ENCODE measurements at regions not wholly inside any gene's neighbourhood (a gene's known extent, or its start where the extent isn't known, plus 50 kb on each side); places are given as distances from the start of the nearest gene placed in this dataset.
A peak's percentile ranks its signal among the peaks of the same experiment; 100 is the strongest.

DNA sequence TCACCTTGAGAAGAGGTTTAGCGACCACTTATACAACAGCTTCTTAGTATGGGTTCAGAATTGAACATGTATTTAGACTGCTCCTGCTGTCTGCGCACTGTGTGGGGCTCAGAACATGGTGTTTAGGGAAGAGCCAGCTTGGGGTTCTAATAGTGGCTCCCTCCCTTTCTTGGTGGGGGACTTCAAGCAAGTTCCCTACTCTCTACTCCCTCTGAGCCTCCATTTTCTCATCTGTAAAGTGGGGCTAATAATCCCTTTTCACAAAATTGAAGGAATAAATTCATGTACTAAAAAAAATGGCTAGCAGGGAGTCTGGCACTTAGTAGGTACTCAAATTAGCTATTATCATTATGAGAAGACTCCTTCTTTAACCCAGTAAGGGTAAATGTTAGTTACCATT, 97.5 kb upstream of the SPATA12 start:
- Histone ChIP-seq H3K4me3 (no peak overlapping the region), H3K36me3 (ENCODE audit: low read depth, missing control alignments) (no peaks in the 10 kb centered on the region), H3K27me3 (no peaks in the 10 kb centered on the region), H3K4me1 (no peaks in the 10 kb centered on the region), H3K27ac (no peak overlapping the region), H3K9me3 (no peaks in the 10 kb centered on the region)
- TF ChIP-seq, protein P1, sequence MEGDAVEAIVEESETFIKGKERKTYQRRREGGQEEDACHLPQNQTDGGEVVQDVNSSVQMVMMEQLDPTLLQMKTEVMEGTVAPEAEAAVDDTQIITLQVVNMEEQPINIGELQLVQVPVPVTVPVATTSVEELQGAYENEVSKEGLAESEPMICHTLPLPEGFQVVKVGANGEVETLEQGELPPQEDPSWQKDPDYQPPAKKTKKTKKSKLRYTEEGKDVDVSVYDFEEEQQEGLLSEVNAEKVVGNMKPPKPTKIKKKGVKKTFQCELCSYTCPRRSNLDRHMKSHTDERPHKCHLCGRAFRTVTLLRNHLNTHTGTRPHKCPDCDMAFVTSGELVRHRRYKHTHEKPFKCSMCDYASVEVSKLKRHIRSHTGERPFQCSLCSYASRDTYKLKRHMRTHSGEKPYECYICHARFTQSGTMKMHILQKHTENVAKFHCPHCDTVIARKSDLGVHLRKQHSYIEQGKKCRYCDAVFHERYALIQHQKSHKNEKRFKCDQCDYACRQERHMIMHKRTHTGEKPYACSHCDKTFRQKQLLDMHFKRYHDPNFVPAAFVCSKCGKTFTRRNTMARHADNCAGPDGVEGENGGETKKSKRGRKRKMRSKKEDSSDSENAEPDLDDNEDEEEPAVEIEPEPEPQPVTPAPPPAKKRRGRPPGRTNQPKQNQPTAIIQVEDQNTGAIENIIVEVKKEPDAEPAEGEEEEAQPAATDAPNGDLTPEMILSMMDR (IDR thresholded peaks at IDR 0.05) = no peak
- TF ChIP-seq POLR2A (IDR thresholded peaks at IDR 0.05) = no peak
- DNase-seq = no peak
- 86 to 95% methylated on average over 2 of the region's 2 CpGs for WGBS, 2 donors
- intact Hi-C loops (cut with DNase I; ENCODE audit: low total_unique reads) = no loop called here

DNA sequence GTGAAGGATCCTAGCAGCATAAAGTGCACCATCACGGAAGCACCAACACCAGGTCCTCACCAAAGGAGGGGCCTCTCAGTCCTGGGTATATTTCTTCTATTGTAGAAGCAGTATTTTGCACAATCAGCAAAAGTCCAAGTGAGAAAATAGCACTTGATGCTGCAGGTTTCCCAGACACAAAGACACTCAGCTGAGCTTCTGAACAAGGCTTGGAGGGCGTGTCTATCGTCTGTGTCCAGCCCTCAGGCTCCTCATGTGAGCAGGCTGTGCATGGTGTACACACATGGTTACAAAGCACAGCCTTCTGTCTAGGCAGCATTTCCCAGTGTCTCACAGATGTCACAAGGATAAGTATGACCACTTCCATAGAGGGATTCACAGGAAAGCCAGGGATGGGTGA, 98.3 kb upstream of the SPATA12 start:
- no peaks in the 10 kb centered on the region for H3K27me3 ChIP-seq
- no peaks in the 10 kb centered on the region for H3K9me3 ChIP-seq
- intact Hi-C loops (cut with DNase I; ENCODE audit: low total_unique reads) = no loop called here
- no peak overlapping the region for H3K27ac ChIP-seq
- TF ChIP-seq POLR2A (IDR thresholded peaks at IDR 0.05) = no peak
- no peaks in the 10 kb centered on the region for H3K4me1 ChIP-seq
- DNase-seq = peak; percentile 53
- H3K4me3 ChIP-seq = no peak overlapping the region
- no peaks in the 10 kb centered on the region for H3K36me3 ChIP-seq (ENCODE audit: low read depth, missing control alignments)
- WGBS, 2 donors = 50 to 70% methylated on average over 3 of the region's 3 CpGs

DNA sequence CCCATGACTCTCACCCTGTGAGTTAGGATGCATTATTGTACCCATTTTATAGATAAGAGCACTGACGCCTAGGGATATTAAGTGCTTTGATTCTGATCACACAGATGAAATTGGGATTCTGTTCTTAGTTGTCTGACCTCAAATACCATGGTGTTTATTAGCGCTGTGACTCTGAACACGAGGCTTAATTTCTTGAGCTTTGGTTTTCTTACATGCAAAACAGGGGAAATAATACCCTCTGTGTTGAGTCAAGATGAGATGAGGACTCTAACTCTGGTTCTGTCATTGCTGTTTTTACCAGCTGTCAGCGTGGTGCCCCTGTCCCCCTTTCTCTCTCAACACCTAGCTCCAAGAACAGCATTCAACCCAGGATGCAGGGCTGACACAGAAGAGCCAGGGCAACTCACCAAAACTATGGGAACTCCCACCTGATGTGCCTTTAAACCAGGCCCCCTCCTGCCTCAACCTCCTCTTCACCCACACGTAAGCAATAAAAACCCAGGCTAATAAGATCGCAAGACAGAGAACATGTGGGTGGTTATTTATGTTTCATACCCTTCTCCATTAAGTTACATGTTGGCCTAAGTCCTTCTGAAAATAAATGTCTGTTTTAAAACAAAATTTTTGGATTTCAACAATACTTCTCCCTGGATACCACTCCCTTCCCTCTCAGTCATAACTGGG, 100.1 kb upstream of the SPATA12 start:
- Histone ChIP-seq H3K4me1 (no peaks in the 10 kb centered on the region), H3K9me3 (no peaks in the 10 kb centered on the region), H3K27me3 (no peaks in the 10 kb centered on the region), H3K27ac (no peak overlapping the region), H3K36me3 (ENCODE audit: low read depth, missing control alignments) (no peaks in the 10 kb centered on the region), H3K4me3 (no peak overlapping the region)
- intact Hi-C loops (cut with DNase I; ENCODE audit: low total_unique reads) = no loop called here
- no peak for DNase-seq
- WGBS, 2 donors = 73 to 81% methylated on average over 6 of the region's 6 CpGs
- TF ChIP-seq, protein P1 (IDR thresholded peaks at IDR 0.05) = no peak
- no peak for TF ChIP-seq POLR2A (IDR thresholded peaks at IDR 0.05)

DNA sequence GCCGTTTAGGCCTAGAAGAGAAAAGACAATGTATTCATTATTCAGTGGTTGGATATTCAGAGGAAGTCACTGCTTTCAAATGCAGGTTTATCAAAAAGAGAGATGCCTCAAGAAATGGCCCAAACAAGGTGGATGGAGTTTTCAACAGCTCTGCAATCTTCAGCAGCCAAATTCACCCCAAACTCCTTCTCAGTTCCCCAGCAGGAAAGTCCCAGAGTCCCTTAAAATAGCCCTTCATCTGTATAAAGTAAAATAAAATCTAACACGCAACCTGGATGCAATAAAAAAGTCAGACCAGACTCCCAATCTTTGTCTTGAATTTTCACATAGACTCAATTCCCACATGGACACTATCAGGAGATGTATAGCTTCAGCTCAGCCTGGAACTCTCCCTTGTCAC, 101.6 kb upstream of the SPATA12 start:
- Histone ChIP-seq H3K27ac (no peak overlapping the region), H3K4me3 (no peak overlapping the region), H3K9me3 (no peaks in the 10 kb centered on the region), H3K36me3 (ENCODE audit: low read depth, missing control alignments) (no peaks in the 10 kb centered on the region), H3K4me1 (peaks cover 6% of the 10 kb centered on the region), H3K27me3 (no peaks in the 10 kb centered on the region)
- intact Hi-C loops (cut with DNase I; ENCODE audit: low total_unique reads) = no loop called here
- 84 to 97% methylated on average over 2 of the region's 2 CpGs for WGBS, 2 donors
- TF ChIP-seq, protein P1 (IDR thresholded peaks at IDR 0.05) = no peak
- no peak for TF ChIP-seq POLR2A (IDR thresholded peaks at IDR 0.05)
- no peak for DNase-seq

DNA sequence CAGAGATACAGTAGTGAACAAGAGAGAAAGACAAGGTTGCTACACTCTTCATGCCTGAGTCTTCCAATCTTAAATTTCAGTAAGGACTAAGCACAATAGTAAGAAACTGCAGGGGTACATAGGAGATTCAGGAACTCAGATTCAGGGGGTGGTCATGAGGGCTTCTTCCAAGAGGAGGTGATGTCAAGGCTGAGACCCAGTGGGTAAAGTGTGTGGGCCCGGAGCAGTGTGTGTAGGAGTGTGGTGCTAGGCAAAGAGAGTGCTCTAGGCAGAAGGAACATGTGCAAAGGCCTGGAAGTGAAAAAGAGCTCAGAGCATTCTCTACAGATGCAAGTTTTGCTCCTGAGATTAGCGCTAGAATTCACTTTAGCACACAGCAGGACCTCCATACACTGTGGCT, 102.9 kb upstream of the SPATA12 start:
- intact Hi-C loops (cut with DNase I; ENCODE audit: low total_unique reads) = no loop called here
- WGBS, 2 donors = 87 to 92% methylated on average over 2 of the region's 2 CpGs

DNA sequence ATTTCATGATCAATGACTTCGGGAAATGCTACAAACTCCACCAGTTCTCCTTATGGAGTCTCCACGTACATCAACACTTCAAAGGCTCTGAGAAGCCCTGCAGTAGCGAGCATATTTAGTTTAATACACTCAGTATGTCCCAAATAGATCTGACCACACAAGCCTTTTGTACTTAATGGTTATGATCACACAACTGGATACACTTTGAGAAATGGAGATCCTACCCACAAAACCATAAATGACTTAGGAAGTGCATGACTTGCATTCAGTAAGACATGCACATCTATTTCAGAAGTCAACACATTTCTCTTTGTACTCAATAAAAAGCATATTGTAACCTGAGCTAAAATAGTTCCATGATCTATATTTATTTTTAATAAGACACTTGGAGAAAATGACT, 103.6 kb upstream of the SPATA12 start:
- WGBS, 2 donors = 94 to 99% methylated on average over 3 of the region's 3 CpGs
- TF ChIP-seq, protein P1 (IDR thresholded peaks at IDR 0.05) = no peak
- TF ChIP-seq POLR2A (IDR thresholded peaks at IDR 0.05) = no peak
- Histone ChIP-seq H3K4me1 (peaks cover 6% of the 10 kb centered on the region), H3K9me3 (no peaks in the 10 kb centered on the region), H3K27me3 (no peaks in the 10 kb centered on the region), H3K36me3 (ENCODE audit: low read depth, missing control alignments) (no peaks in the 10 kb centered on the region), H3K27ac (no peak overlapping the region), H3K4me3 (no peak overlapping the region)
- DNase-seq = no peak
- intact Hi-C loops (cut with DNase I; ENCODE audit: low total_unique reads) = no loop called here

More for the DNA sequence above, 102.9 kb upstream of the SPATA12 start:
- H3K36me3 ChIP-seq (ENCODE audit: low read depth, missing control alignments) = no peaks in the 10 kb centered on the region
- no peaks in the 10 kb centered on the region for H3K9me3 ChIP-seq
- DNase-seq = no peak
- no peak for TF ChIP-seq POLR2A (IDR thresholded peaks at IDR 0.05)
- H3K27me3 ChIP-seq = no peaks in the 10 kb centered on the region
- H3K4me3 ChIP-seq = no peak overlapping the region
- peaks cover 6% of the 10 kb centered on the region for H3K4me1 ChIP-seq
- H3K27ac ChIP-seq = no peak overlapping the region
